HepG2 (cell line): ENCODE measurements at regions not wholly inside any gene's neighbourhood (a gene's known extent, or its start where the extent isn't known, plus 50 kb on each side); places are given as distances from the start of the nearest gene placed in this dataset.

Source experiments
- ATAC-seq: fragments of 200-7000 bp; cut with Tn5 transposase; 3 replicates; pipeline ENCODE4 v1.9.1; 2020; ENCODE audit warnings: mild to moderate bottlenecking, moderate library complexity
- BruUV-seq: library from RNA; stranded (reverse); fragments of 400-500 nt; replicated peaks from 2 replicates; lab custom pipeline; 2021; lab: Mats Ljungman, UMichigan
- CTCF ChIA-PET: fragments of 300-600 bp; formaldehyde crosslinking; extraction: SDS; loops from one replicate; lab custom pipeline; 2021; ENCODE audit warnings: low total read pairs, inconsistent platforms, low intra/inter-chr PET ratio; lab: Yijun Ruan, JAX
- POLR2A ChIA-PET: fragments of 350-600 bp; sonication (Branson Sonifier 250); formaldehyde crosslinking; loops from one replicate; lab custom pipeline; 2020; ENCODE audit warnings: antibody characterized with exemption, inconsistent platforms; lab: Yijun Ruan, JAX
- DNase-seq: peaks from one replicate; pipeline ENCODE4 v3.0.0-alpha.2; 2015; ENCODE audit warnings: low spot score
- FAIRE-seq: peaks from 3 replicates; lab custom pipeline; 2011; peaks lifted over from hg19 to GRCh38; lab: Jason Lieb, UNC
- H2AFZ ChIP-seq: one replicate; pipeline ENCODE4 v1.6.1; 2011; ENCODE audit warnings: low read length, inconsistent platforms
- H3K27ac ChIP-seq: fragments of 300-600 bp; 3 replicates; pipeline ENCODE4 v1.8.0; 2011; ENCODE audit warnings: mixed run types, mild to moderate bottlenecking, mixed read lengths, low read length, inconsistent platforms; ENCODE audit not compliant: insufficient read depth; ENCODE audit errors: extremely low read length
- H3K27me3 ChIP-seq, 2 experiments: fragments of 200-600 bp in 1 of 2; 2 replicates in 1 of 2; 3 replicates in 1 of 2; pipeline versions ENCODE4 v1.6.0 to v1.8.0; 2011; ENCODE audit warnings: low read length in 2 of 2, mild to moderate bottlenecking in 2 of 2, moderate library complexity in 2 of 2, inconsistent platforms in 1 of 2; ENCODE audit not compliant: insufficient read depth in 2 of 2, control insufficient read depth in 1 of 2
- H3K36me3 ChIP-seq, 2 experiments: fragments of 200-600 bp in 1 of 2; replicated peaks in 1 of 2; 2 replicates in 1 of 2; 3 replicates in 1 of 2; pipeline versions ENCODE4 v1.5.1 to v1.8.0; 2011; ENCODE audit warnings: low read length in 2 of 2, inconsistent platforms in 1 of 2; ENCODE audit not compliant: insufficient read depth in 2 of 2, control insufficient read depth in 1 of 2
- H3K4me1 ChIP-seq: 2 replicates; pipeline ENCODE4 v1.5.1; 2012; ENCODE audit warnings: low read length, inconsistent platforms; ENCODE audit not compliant: insufficient read depth
- H3K4me2 ChIP-seq: 2 replicates; pipeline ENCODE4 v1.6.0; 2011; ENCODE audit warnings: low read depth, low read length, inconsistent platforms
- H3K4me3 ChIP-seq, 3 experiments: fragments of 200-600 bp in 1 of 3; sonication (generic), shearing (Covaris generic) in 1 of 3; replicated peaks in 1 of 3; 2 replicates each; pipeline ENCODE4 v1.5.1; 2011 to 2016; ENCODE audit warnings: low read length in 3 of 3, inconsistent platforms in 2 of 3, low read depth in 2 of 3, mild to moderate bottlenecking in 2 of 3, control low read depth in 1 of 3, mixed read lengths in 1 of 3; ENCODE audit not compliant: insufficient read depth in 1 of 3
- H3K79me2 ChIP-seq: one replicate; pipeline ENCODE4 v1.6.1; 2011; ENCODE audit warnings: low read length, inconsistent platforms; ENCODE audit not compliant: insufficient read depth
- H3K9ac ChIP-seq: 2 replicates; pipeline ENCODE4 v1.6.0; 2011; ENCODE audit warnings: mild to moderate bottlenecking, low read depth, low read length, inconsistent platforms; ENCODE audit not compliant: insufficient read depth
- H3K9me3 ChIP-seq: 2 replicates; pipeline ENCODE4 v1.5.1; 2012; ENCODE audit warnings: mild to moderate bottlenecking, low read length
- H4K20me1 ChIP-seq: 2 replicates; pipeline ENCODE4 v1.6.0; 2011; ENCODE audit warnings: inconsistent platforms, mild to moderate bottlenecking, low read length, moderate library complexity; ENCODE audit not compliant: insufficient read depth
- ATF7 ChIP-seq, 2 experiments: fragments of 450-650 bp in 1 of 2; sonication (generic) in 1 of 2; formaldehyde crosslinking in 1 of 2; IDR thresholded peaks; 2 replicates each; pipeline versions ENCODE4 v1.4.0 to v1.6.1; 2016 to 2020; ENCODE audit warnings: antibody characterized with exemption in 1 of 2, mild to moderate bottlenecking in 1 of 2, missing genetic modification reagents in 1 of 2
- ETV6 ChIP-seq: sonication (generic); formaldehyde crosslinking; conservative IDR thresholded peaks from 2 replicates; pipeline ENCODE4 v1.4.0; 2020; ENCODE audit warnings: missing genetic modification reagents
- KDM6A ChIP-seq: IDR thresholded peaks from 2 replicates; pipeline ENCODE4 v1.6.1; 2016; ENCODE audit warnings: low read depth
- KMT2B ChIP-seq: IDR thresholded peaks from 2 replicates; pipeline ENCODE4 v1.6.1; 2016; ENCODE audit warnings: missing genetic modification reagents, missing compliant biosample characterization
- MAFF ChIP-seq: IDR thresholded peaks from 2 replicates; pipeline ENCODE4 v1.6.1; 2011; ENCODE audit warnings: low read depth, low read length, improper control_type of control experiment
- MAFK ChIP-seq, 2 experiments: IDR thresholded peaks in 1 of 2; conservative IDR thresholded peaks in 1 of 2; 2 replicates each; pipeline ENCODE4 v1.6.1; 2011; ENCODE audit warnings: improper control_type of control experiment in 2 of 2, low read length in 2 of 2
- PAF1 ChIP-seq: IDR thresholded peaks from 2 replicates; pipeline ENCODE4 v1.6.1; 2016; ENCODE audit warnings: missing genetic modification reagents, missing compliant biosample characterization
- RFX5 ChIP-seq: IDR thresholded peaks from 2 replicates; pipeline ENCODE4 v1.6.1; 2011; ENCODE audit warnings: low read depth, low read length, improper control_type of control experiment
- SIN3A ChIP-seq: IDR thresholded peaks from 2 replicates; pipeline ENCODE4 v1.6.1; 2011; ENCODE audit warnings: low read depth, mild to moderate bottlenecking, control low read depth, low read length, borderline replicate concordance
- SP140L ChIP-seq: sonication (generic); formaldehyde crosslinking; IDR thresholded peaks from 2 replicates; pipeline ENCODE4 v1.4.0; 2020; ENCODE audit warnings: missing genetic modification reagents, borderline replicate concordance
- U2AF2 ChIP-seq: fragments of 200-400 bp; formaldehyde crosslinking; IDR thresholded peaks from 2 replicates; pipeline ENCODE4 v1.6.1; 2017; ENCODE audit warnings: low read depth, mild to moderate bottlenecking, low read length
- YEATS4 ChIP-seq: sonication (generic); formaldehyde crosslinking; IDR thresholded peaks from 2 replicates; pipeline ENCODE4 v1.4.0; 2020; ENCODE audit warnings: missing genetic modification reagents, borderline replicate concordance
- ZNF101 ChIP-seq: sonication (generic); formaldehyde crosslinking; IDR thresholded peaks from 2 replicates; pipeline ENCODE4 v1.4.0; 2020; ENCODE audit warnings: mild to moderate bottlenecking, low read depth, missing genetic modification reagents, borderline replicate concordance
- ZNF12 ChIP-seq: sonication (generic); formaldehyde crosslinking; IDR thresholded peaks from 2 replicates; pipeline ENCODE4 v1.5.0; 2020; ENCODE audit warnings: missing genetic modification reagents
- ZNF160 ChIP-seq: sonication (generic); formaldehyde crosslinking; IDR thresholded peaks from 2 replicates; pipeline ENCODE4 v1.8.0; 2022; ENCODE audit warnings: mild to moderate bottlenecking, inconsistent platforms, missing genetic modification reagents
- ZNF431 ChIP-seq: sonication (generic); formaldehyde crosslinking; IDR thresholded peaks from 2 replicates; pipeline ENCODE4 v1.9.0; 2022; ENCODE audit warnings: missing genetic modification reagents, low read depth, mild to moderate bottlenecking, borderline replicate concordance
- WGBS: methylation state at CpG from one replicate; pipeline ENCODE4 v1.1.6; 2017; ENCODE audit warnings: low lambda C conversion rate; 5-methylcytosine and 5-hydroxymethylcytosine counted together
- in situ Hi-C: cut with HindIII; loops from 2 replicates; pipeline ENCODE4 v1.10.0; 2017; ENCODE audit warnings: low pct_unique_long_range_greater_than_20kb; ENCODE audit not compliant: extremely low pct_ligation_motif_present
- intact Hi-C: fragments of 100-400 bp; cut with micrococcal nuclease; formaldehyde crosslinking; loops from one replicate; pipeline ENCODE4 v1.10.0; 2022; ENCODE audit not compliant: unreplicated experiment

DNA sequence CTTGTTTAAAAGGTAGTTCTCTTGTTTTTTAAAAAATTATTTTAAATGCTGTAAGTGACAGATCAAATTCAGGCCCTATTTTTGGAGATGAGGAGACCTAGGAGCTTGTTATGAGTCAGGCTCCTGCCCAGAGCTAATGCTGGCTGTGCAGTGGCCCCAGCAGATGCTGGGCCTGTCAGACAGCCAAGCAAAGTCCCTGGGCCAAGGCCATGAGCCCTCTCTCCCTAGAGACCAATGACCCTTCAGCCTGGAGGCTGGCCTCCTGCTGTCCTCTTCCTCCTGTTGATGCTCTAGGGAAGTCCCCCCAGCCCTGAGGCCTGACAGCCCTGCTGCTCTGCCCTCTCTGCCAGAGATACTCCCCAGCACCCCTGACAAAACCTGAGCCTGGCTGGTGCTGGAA is 128.1 kb upstream of the CTTNBP2NL start:
- no peak for ATAC-seq
- no peak overlapping the region for H2AFZ ChIP-seq
- TF ChIP-seq SIN3A (no peak), RFX5 (peak; percentile 39; the same call in 1 of the 2 replicates)
- TF ChIP-seq, all 625 proteins: peak for 1
- no peak overlapping the region for H3K27ac ChIP-seq
- no peaks in the 10 kb centered on the region for H3K79me2 ChIP-seq
- intact Hi-C loops (no loop called here), in situ Hi-C loops (no loop called here)
- no peaks in the 10 kb centered on the region for H3K4me1 ChIP-seq
- H3K9me3 ChIP-seq = no peaks in the 10 kb centered on the region
- no peaks in the 10 kb centered on the region for H4K20me1 ChIP-seq
- ChIA-PET CTCF (no interaction called here), POLR2A (no interaction called here)
- no peaks in the 10 kb centered on the region; a peak in 1 of 5 replicates for H3K27me3 ChIP-seq
- H3K4me2 ChIP-seq = no peak overlapping the region
- DNase-seq (no peak), FAIRE-seq (no peak)
- no TSS peak for BruUV-seq
- no peak overlapping the region for H3K9ac ChIP-seq
- no peaks in the 10 kb centered on the region for H3K36me3 ChIP-seq
- no peak overlapping the region for H3K4me3 ChIP-seq

GRCh38 chr1:112268408-112268807 is 127.6 kb upstream of the CTTNBP2NL start:
- Histone ChIP-seq H3K79me2 (no peaks in the 10 kb centered on the region), H3K9me3 (no peaks in the 10 kb centered on the region), H3K27me3 (no peaks in the 10 kb centered on the region; a peak in 1 of 5 replicates), H2AFZ (no peak overlapping the region), H3K27ac (no peak overlapping the region), H3K4me3 (no peak overlapping the region), H4K20me1 (no peaks in the 10 kb centered on the region), H3K4me2 (no peak overlapping the region), H3K9ac (no peak overlapping the region), H3K4me1 (no peaks in the 10 kb centered on the region), H3K36me3 (no peaks in the 10 kb centered on the region)
- intact Hi-C loops = no loop called here
- ChIA-PET CTCF (no interaction called here), POLR2A (no interaction called here)
- no peak for TF ChIP-seq ZNF160
- no peak for TF ChIP-seq U2AF2
- no peak for TF ChIP-seq ATF7 (IDR thresholded peaks at IDR 0.05)
- no peak for TF ChIP-seq ATF7 (CRISPR knock-in tag; IDR thresholded peaks at IDR 0.05)
- peak; percentile 51 for TF ChIP-seq MAFF
- TF ChIP-seq SP140L = no peak
- no peak for TF ChIP-seq ETV6
- no peak for TF ChIP-seq YEATS4 (CRISPR knock-in tag)
- no peak for TF ChIP-seq KMT2B (CRISPR knock-in tag)
- TF ChIP-seq ZNF12 = no peak
- no peak for TF ChIP-seq ZNF431 (CRISPR knock-in tag)
- peak; percentile 57 to 71 for TF ChIP-seq MAFK (conservative IDR thresholded peaks at IDR 0.05 in 1 of 2, IDR thresholded peaks at IDR 0.05 in 1 of 2; ENCODE audit: low read length in 2 of 2)
- TF ChIP-seq KDM6A (CRISPR knock-in tag) = no peak
- TF ChIP-seq ZNF101 (CRISPR knock-in tag) = no peak
- no peak for TF ChIP-seq PAF1
- 0% methylated on average over 3 of the region's 3 CpGs for WGBS
- DNase-seq (no peak), FAIRE-seq (no peak), ATAC-seq (no peak)
- in situ Hi-C loops = no loop called here
- no TSS peak for BruUV-seq
